HEK293 (cell line): ENCODE measurements at regions not wholly inside any gene's neighbourhood (a gene's known extent, or its start where the extent isn't known, plus 50 kb on each side); places are given as distances from the start of the nearest gene placed in this dataset.

ENCODE experiments used
- EGR2 ChIP-seq: fragments of 450-650 bp; formaldehyde crosslinking; IDR thresholded peaks from 2 replicates; pipeline ENCODE4 v1.5.1; 2016; ENCODE audit warnings: low read depth, missing biosample characterization, missing genetic modification characterization
- KLF7 ChIP-seq: fragments of 450-650 bp; formaldehyde crosslinking; IDR thresholded peaks from 2 replicates; pipeline ENCODE4 v1.5.1; 2016; ENCODE audit warnings: missing biosample characterization, missing genetic modification characterization, borderline replicate concordance
- OSR2 ChIP-seq: fragments of 450-650 bp; formaldehyde crosslinking; IDR thresholded peaks from 2 replicates; pipeline ENCODE4 v1.5.1; 2016; ENCODE audit warnings: missing biosample characterization, missing genetic modification characterization
- TRIM28 ChIP-seq: IDR thresholded peaks from 2 replicates; pipeline ENCODE4 v1.6.1; 2011; ENCODE audit warnings: low read length, control low read depth, borderline replicate concordance
- WT1 ChIP-seq: fragments of 450-650 bp; formaldehyde crosslinking; IDR thresholded peaks from 2 replicates; pipeline ENCODE4 v1.5.1; 2016; ENCODE audit warnings: missing biosample characterization, missing genetic modification characterization
- ZBTB17 ChIP-seq: fragments of 450-650 bp; formaldehyde crosslinking; IDR thresholded peaks from 2 replicates; pipeline ENCODE4 v1.5.1; 2016; ENCODE audit warnings: missing biosample characterization, missing genetic modification characterization
- ZBTB7A ChIP-seq: fragments of 450-650 bp; formaldehyde crosslinking; IDR thresholded peaks from 2 replicates; pipeline ENCODE4 v1.5.1; 2016; ENCODE audit warnings: low read depth, missing biosample characterization, missing genetic modification characterization
- ZNF138 ChIP-seq: fragments of 450-650 bp; formaldehyde crosslinking; IDR thresholded peaks from 2 replicates; pipeline ENCODE4 v1.5.1; 2016; ENCODE audit warnings: missing biosample characterization, missing genetic modification characterization, borderline replicate concordance
- ZNF146 ChIP-seq: fragments of 450-650 bp; formaldehyde crosslinking; IDR thresholded peaks from 2 replicates; pipeline ENCODE4 v1.5.1; 2016; ENCODE audit warnings: missing biosample characterization, missing genetic modification characterization
- ZNF266 ChIP-seq: fragments of 450-650 bp; formaldehyde crosslinking; IDR thresholded peaks from 2 replicates; pipeline ENCODE4 v1.5.1; 2016; ENCODE audit warnings: missing biosample characterization, missing genetic modification characterization, low read depth
- ZNF292 ChIP-seq: fragments of 450-650 bp; formaldehyde crosslinking; IDR thresholded peaks from 2 replicates; pipeline ENCODE4 v1.5.1; 2016; ENCODE audit warnings: low read depth, missing biosample characterization, missing genetic modification characterization, borderline replicate concordance
- ZNF324 ChIP-seq: fragments of 450-650 bp; formaldehyde crosslinking; IDR thresholded peaks from 2 replicates; pipeline ENCODE4 v1.5.1; 2016; ENCODE audit warnings: missing biosample characterization, missing genetic modification characterization
- ZNF433 ChIP-seq: fragments of 450-650 bp; formaldehyde crosslinking; IDR thresholded peaks from 2 replicates; pipeline ENCODE4 v1.5.1; 2016; ENCODE audit warnings: missing biosample characterization, missing genetic modification characterization, low read depth
- ZNF48 ChIP-seq: fragments of 450-650 bp; formaldehyde crosslinking; IDR thresholded peaks from 2 replicates; pipeline ENCODE4 v1.5.1; 2016; ENCODE audit warnings: missing biosample characterization, missing genetic modification characterization
- ZNF510 ChIP-seq: fragments of 450-650 bp; formaldehyde crosslinking; IDR thresholded peaks from 2 replicates; pipeline ENCODE4 v1.5.1; 2018; ENCODE audit warnings: mild to moderate bottlenecking, missing genetic modification characterization, missing biosample characterization; ENCODE audit not compliant: insufficient replicate concordance
- ZNF513 ChIP-seq: fragments of 450-650 bp; IDR thresholded peaks from 2 replicates; pipeline ENCODE4 v1.5.1; 2018; ENCODE audit warnings: missing biosample characterization, missing genetic modification characterization
- ZNF785 ChIP-seq: fragments of 450-650 bp; formaldehyde crosslinking; IDR thresholded peaks from 2 replicates; pipeline ENCODE4 v1.5.1; 2016; ENCODE audit warnings: missing biosample characterization, missing genetic modification characterization
- ZNF792 ChIP-seq: fragments of 450-650 bp; formaldehyde crosslinking; IDR thresholded peaks from 2 replicates; pipeline ENCODE4 v1.5.1; 2016; ENCODE audit warnings: missing biosample characterization, missing genetic modification characterization
- TF ChIP-seq, protein P1 (sequence below): fragments of 450-650 bp; formaldehyde crosslinking; IDR thresholded peaks from 2 replicates; pipeline ENCODE4 v1.5.1; 2016; ENCODE audit warnings: missing biosample characterization, missing genetic modification characterization
- TF ChIP-seq, protein P2 (sequence below): fragments of 450-650 bp; formaldehyde crosslinking; IDR thresholded peaks from 2 replicates; pipeline ENCODE4 v1.5.1; 2017; ENCODE audit warnings: missing biosample characterization, missing genetic modification characterization
- TF ChIP-seq, protein P3 (sequence below): fragments of 450-650 bp; formaldehyde crosslinking; IDR thresholded peaks from 2 replicates; pipeline ENCODE4 v1.5.1; 2016; ENCODE audit warnings: missing biosample characterization, missing genetic modification characterization, low read depth
- TF ChIP-seq, protein P4 (sequence below): fragments of 450-650 bp; formaldehyde crosslinking; IDR thresholded peaks from 2 replicates; pipeline ENCODE4; 2016; ENCODE audit warnings: missing biosample characterization, missing genetic modification characterization
- TF ChIP-seq, protein P5 (sequence below): fragments of 450-650 bp; formaldehyde crosslinking; IDR thresholded peaks from 2 replicates; pipeline ENCODE4 v1.5.1; 2016; ENCODE audit warnings: missing biosample characterization, missing genetic modification characterization
- TF ChIP-seq, protein P6 (sequence below): fragments of 450-650 bp; formaldehyde crosslinking; IDR thresholded peaks from 2 replicates; pipeline ENCODE4 v1.5.1; 2016; ENCODE audit warnings: missing biosample characterization, missing genetic modification characterization
- TF ChIP-seq, protein P7 (sequence below): fragments of 450-650 bp; formaldehyde crosslinking; IDR thresholded peaks from 2 replicates; pipeline ENCODE4 v1.5.1; 2017; ENCODE audit warnings: missing biosample characterization, missing genetic modification characterization

GRCh38 chr9:135329571-135330306, 149.8 kb upstream of the PPP1R26 start (continued):
- TF ChIP-seq, protein P1, sequence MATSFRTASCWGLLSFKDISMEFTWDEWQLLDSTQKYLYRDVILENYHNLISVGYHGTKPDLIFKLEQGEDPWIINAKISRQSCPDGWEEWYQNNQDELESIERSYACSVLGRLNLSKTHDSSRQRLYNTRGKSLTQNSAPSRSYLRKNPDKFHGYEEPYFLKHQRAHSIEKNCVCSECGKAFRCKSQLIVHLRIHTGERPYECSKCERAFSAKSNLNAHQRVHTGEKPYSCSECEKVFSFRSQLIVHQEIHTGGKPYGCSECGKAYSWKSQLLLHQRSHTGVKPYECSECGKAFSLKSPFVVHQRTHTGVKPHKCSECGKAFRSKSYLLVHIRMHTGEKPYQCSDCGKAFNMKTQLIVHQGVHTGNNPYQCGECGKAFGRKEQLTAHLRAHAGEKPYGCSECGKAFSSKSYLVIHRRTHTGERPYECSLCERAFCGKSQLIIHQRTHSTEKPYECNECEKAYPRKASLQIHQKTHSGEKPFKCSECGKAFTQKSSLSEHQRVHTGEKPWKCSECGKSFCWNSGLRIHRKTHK (tag by site-specific recombination) = no peak
- TF ChIP-seq, protein P2, sequence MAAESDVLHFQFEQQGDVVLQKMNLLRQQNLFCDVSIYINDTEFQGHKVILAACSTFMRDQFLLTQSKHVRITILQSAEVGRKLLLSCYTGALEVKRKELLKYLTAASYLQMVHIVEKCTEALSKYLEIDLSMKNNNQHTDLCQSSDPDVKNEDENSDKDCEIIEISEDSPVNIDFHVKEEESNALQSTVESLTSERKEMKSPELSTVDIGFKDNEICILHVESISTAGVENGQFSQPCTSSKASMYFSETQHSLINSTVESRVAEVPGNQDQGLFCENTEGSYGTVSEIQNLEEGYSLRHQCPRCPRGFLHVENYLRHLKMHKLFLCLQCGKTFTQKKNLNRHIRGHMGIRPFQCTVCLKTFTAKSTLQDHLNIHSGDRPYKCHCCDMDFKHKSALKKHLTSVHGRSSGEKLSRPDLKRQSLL (tag by site-specific recombination) = no peak
- TF ChIP-seq ZNF48 (no peak), OSR2 (tag by site-specific recombination) (peak; percentile 92), WT1 (tag by site-specific recombination) (peak; percentile 87), ZBTB17 (tag by site-specific recombination) (no peak), ZNF324 (peak; percentile 92; the same call in 1 of the 2 replicates), ZNF513 (no peak), ZNF433 (tag by site-specific recombination) (no peak), ZNF785 (tag by site-specific recombination) (peak; percentile 76; the same call in 1 of the 2 replicates), EGR2 (tag by site-specific recombination) (no peak), ZNF510 (tag by site-specific recombination) (no peak), ZNF138 (tag by site-specific recombination) (no peak), ZNF146 (tag by site-specific recombination) (0 out of 2 replicates have a peak, but pooled peaks have one; percentile 46), ZNF292 (no peak), ZNF266 (0 out of 2 replicates have a peak, but pooled peaks have one; percentile 24), ZBTB7A (tag by site-specific recombination) (no peak), ZNF792 (tag by site-specific recombination) (no peak), TRIM28 (no peak), KLF7 (peak; percentile 97)
- TF ChIP-seq, protein P3, sequence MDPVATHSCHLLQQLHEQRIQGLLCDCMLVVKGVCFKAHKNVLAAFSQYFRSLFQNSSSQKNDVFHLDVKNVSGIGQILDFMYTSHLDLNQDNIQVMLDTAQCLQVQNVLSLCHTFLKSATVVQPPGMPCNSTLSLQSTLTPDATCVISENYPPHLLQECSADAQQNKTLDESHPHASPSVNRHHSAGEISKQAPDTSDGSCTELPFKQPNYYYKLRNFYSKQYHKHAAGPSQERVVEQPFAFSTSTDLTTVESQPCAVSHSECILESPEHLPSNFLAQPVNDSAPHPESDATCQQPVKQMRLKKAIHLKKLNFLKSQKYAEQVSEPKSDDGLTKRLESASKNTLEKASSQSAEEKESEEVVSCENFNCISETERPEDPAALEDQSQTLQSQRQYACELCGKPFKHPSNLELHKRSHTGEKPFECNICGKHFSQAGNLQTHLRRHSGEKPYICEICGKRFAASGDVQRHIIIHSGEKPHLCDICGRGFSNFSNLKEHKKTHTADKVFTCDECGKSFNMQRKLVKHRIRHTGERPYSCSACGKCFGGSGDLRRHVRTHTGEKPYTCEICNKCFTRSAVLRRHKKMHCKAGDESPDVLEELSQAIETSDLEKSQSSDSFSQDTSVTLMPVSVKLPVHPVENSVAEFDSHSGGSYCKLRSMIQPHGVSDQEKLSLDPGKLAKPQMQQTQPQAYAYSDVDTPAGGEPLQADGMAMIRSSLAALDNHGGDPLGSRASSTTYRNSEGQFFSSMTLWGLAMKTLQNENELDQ (tag by site-specific recombination) = no peak
- TF ChIP-seq, protein P4, sequence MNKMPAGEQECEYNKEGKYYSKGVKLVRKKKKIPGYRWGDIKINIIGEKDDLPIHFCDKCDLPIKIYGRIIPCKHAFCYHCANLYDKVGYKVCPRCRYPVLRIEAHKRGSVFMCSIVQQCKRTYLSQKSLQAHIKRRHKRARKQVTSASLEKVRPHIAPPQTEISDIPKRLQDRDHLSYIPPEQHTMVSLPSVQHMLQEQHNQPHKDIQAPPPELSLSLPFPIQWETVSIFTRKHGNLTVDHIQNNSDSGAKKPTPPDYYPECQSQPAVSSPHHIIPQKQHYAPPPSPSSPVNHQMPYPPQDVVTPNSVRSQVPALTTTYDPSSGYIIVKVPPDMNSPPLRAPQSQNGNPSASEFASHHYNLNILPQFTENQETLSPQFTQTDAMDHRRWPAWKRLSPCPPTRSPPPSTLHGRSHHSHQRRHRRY (tag by site-specific recombination) = peak; percentile 95
- TF ChIP-seq, protein P5, sequence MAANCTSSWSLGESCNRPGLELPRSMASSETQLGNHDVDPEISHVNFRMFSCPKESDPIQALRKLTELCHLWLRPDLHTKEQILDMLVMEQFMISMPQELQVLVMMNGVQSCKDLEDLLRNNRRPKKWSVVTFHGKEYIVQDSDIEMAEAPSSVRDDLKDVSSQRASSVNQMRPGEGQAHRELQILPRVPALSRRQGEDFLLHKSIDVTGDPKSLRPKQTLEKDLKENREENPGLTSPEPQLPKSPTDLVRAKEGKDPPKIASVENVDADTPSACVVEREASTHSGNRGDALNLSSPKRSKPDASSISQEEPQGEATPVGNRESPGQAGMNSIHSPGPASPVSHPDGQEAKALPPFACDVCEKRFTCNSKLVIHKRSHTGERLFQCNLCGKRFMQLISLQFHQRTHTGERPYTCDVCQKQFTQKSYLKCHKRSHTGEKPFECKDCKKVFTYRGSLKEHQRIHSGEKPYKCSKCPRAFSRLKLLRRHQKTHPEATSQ = no peak
- TF ChIP-seq, protein P6, sequence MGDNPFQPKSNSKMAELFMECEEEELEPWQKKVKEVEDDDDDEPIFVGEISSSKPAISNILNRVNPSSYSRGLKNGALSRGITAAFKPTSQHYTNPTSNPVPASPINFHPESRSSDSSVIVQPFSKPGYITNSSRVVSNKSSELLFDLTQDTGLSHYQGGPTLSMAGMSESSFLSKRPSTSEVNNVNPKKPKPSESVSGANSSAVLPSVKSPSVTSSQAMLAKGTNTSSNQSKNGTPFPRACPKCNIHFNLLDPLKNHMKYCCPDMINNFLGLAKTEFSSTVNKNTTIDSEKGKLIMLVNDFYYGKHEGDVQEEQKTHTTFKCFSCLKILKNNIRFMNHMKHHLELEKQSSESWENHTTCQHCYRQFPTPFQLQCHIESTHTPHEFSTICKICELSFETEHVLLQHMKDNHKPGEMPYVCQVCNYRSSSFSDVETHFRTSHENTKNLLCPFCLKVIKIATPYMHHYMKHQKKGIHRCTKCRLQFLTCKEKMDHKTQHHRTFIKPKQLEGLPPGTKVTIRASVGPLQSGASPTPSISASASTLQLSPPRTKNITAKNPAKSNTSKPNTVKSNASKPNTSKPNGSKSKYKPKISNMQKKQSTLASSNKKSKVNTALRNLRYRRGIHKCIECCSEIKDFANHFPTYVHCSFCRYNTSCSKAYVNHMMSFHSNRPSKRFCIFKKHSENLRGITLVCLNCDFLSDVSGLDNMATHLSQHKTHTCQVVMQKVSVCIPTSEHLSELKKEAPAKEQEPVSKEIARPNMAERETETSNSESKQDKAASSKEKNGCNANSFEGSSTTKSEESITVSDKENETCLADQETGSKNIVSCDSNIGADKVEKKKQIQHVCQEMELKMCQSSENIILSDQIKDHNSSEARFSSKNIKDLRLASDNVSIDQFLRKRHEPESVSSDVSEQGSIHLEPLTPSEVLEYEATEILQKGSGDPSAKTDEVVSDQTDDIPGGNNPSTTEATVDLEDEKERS (tag by site-specific recombination) = no peak
- TF ChIP-seq, protein P7, sequence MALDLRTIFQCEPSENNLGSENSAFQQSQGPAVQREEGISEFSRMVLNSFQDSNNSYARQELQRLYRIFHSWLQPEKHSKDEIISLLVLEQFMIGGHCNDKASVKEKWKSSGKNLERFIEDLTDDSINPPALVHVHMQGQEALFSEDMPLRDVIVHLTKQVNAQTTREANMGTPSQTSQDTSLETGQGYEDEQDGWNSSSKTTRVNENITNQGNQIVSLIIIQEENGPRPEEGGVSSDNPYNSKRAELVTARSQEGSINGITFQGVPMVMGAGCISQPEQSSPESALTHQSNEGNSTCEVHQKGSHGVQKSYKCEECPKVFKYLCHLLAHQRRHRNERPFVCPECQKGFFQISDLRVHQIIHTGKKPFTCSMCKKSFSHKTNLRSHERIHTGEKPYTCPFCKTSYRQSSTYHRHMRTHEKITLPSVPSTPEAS = 0 out of 2 replicates have a peak, but pooled peaks have one; percentile 29
